Caki2 (cell line): ENCODE measurements at regions not wholly inside any gene's neighbourhood (a gene's known extent, or its start where the extent isn't known, plus 50 kb on each side); places are given as distances from the start of the nearest gene placed in this dataset.

Source experiments
- DNase-seq: peaks from one replicate; pipeline ENCODE4 v3.0.0-alpha.2; 2015; ENCODE audit warnings: low read depth
- in situ Hi-C: cut with HindIII; loops from 2 replicates; pipeline ENCODE4 v1.10.0; 2016; ENCODE audit warnings: low sequenced_read_pairs, low pct_unique_long_range_greater_than_20kb, mixed read lengths

DNA sequence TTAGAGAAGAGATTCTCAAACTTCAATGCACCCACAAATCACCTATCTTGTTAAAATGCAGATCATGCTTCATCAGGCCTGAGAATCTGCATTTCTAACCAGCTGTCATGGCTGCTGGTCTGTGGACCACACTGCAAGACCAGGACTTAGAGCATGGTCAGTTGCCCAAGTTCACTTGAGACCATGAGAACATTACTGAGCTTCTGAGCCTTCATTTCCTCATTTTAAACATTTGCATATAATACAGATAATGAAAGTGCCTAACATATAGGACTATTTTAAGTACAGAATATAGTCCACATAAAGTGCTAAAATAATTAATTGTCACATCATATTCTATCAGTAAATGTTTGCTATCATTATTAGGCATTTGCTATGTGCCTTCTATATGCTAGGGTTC is 260.8 kb upstream of the TNC start:
- no peak for DNase-seq
- in situ Hi-C loops, result no loop called here

DNA sequence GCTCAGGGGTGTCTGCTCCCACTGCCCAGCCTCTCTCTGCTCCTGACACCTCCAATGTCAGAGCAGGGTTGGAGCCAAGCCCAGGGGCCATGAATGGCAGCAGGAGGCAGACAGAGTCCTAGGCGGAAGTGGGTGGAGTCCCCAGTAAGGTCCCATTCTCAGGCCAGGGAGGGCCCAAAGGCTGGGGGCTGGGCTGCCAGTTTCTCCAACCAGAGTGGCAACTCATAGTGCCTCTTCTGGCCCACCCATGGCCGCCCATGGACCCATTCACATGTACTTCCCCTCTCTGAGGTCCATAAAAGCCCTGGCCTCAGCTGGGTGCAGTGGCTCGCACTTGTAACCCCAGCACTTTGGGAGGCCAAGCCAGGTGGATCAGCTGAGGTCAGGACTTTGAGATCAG is 261.8 kb upstream of the TNC start:
- no peak for DNase-seq
- in situ Hi-C loops, result no loop called here

DNA sequence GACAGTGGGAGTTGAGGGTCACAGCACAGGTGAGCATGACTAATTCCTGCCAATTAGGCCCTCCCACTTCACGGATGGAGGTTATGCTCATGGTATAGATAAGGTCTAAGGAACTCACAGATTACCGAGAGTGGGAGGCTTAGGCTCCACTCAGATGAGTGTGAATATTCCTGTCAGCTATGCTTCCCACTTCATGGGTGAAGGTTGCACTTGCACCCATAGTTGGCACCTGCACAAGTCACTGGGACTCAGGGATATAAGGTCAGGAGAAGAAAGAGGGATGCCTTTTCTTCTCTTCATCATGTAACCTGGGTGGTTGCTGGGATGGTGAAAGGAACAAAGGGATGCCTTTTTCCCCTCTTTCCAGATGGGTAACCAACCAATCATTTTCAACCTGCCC is 264.9 kb upstream of the TNC start:
- in situ Hi-C loops, result no loop called here
- no peak for DNase-seq

DNA sequence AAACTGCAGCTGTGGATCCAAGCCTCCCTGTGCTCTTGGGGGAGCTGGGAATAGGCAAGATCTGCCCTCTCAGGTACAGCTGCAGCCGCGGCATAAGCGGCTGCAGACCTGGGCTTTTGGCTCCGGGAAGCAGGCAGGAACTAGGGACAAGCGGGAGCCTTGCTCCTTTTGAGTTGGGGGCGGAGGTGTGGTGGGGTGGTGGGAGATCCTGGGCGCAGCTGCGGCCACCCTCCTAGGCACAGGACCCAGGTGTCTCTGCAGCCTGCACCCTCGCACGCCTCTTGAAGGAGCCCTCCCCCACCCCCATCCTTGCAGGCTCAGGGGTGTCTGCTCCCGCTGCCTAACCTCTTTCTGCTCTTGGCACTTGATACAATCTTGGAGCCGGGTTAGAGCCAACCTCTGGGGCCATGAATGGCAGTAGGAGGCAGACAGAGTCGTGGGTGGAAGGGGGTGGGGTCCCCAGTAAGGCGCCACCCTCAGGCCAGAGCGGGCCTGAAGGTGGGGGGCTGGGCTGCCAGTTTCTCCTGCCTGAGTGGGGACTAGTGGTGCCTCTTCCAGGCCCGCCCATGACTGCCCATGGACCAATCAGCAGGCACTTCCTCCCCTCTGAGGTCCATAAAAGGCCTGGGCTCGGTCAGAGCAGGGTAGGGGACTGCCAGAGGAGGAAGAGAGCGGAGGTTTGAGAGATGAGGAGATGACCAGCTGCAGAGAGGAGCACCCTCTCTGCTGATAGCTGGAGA is 267.6 kb upstream of the TNC start:
- no peak for DNase-seq
- in situ Hi-C loops, result no loop called here

- in situ Hi-C loops, result no loop called here
- no peak for DNase-seq
Observed at GRCh38 chr9:115386963-115387770, 269.2 kb upstream of the TNC start.

DNA sequence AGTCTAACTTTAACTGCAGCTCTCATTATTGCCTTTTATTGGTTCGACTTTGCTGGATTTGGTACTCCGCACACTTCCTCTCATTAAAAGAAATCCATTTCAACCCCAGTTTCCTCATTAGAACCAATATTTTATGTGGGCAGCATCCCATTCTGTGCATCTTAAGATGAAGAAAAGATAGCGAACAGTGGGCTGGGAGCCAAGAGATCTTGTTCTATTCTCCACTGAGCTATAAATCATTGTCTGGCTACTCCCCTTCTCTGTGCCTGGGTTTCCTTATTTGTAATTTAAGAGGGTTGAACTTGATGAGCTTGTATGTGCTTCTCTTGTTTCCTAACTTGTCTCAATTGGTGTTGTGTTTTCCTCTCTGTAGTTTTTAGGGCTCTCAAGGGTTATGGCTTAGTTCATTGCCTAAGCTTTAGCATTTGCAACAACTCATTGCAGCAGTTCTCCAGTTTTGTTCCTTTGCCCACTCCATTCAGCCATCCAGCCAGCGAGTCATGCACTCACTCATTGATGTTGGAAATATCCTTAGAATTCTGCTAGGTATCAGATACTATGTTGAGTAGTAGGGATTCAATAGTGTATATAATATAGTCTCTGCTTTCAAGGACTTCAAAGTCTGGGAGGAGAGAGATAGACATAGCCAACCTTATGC is 273.3 kb upstream of the TNC start:
- in situ Hi-C loops, result no loop called here
- DNase-seq, result no peak

- in situ Hi-C loops, result no loop called here
- DNase-seq, result no peak
Observed at GRCh38 chr9:115393976-115394775, 276.2 kb upstream of the TNC start.

DNA sequence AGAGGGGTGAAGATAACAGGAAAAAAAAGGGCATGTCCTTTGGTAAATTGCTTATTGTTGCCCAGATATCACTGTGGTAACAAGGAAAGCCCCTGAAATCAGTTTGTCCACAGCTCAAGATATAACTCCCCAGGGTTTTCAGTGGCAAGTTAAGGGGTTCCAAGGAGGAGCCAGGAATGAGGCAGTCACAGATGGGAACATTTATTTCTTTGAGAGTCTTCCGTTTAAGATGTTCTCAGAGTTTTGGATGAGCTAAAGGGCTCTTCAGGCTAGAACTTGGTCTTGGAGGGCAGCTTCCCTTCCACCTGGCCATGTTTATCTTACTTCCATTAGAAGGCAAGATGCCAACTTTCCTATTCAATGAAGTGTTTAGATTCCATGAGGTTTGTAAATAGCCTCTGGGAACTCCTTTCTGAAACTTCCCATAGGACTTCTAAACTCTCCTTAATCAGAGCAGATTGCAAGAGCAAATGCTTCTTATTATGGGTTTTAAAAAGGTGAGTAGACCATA is 277.6 kb upstream of the TNC start:
- no peak for DNase-seq
- in situ Hi-C loops, result no loop called here

DNA sequence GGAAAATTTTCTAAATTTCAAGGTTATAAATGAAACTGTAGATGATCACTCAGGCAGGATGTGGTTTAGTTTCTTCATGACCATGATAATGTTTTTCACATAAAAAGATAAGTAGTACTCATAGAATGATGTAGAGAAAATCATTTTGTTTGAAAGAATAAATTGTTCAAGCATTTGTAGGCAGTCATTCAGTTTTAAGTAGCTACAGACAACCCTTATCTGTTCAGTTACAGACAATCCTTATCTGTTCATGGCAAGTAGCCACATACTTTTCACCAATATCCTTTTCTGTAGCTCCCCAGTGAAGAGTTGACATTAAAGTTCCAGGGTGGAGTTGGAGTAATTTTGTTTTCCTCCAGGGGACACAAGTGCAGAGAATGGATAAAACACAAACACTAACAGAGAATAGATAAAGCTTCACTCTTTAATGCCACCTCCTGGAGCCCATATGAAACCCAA is 278.1 kb upstream of the TNC start:
- in situ Hi-C loops, result no loop called here
- no peak for DNase-seq

GRCh38 chr9:115397591-115398312 is 279.8 kb upstream of the TNC start:
- in situ Hi-C loops, result no loop called here
- DNase-seq, result no peak

DNA sequence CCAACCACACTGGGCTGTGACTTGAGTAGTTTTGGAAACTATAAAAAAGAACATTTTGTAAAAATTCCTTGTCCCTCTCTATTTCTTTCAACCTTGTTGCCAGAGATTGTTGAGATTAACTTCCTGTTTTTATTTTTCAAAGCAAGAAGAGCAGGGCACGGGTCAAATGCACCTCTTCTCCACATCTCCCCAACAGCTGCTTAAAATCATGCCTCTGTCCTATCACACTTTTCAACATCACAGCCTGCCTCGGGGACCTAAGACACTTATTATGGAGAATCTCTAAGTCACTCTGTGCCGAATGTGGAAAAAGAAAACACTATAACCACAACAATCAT is 280.3 kb upstream of the TNC start:
- no peak for DNase-seq
- in situ Hi-C loops, result no loop called here

GRCh38 chr9:115398996-115399395 is 281.0 kb upstream of the TNC start:
- in situ Hi-C loops, result no loop called here
- no peak for DNase-seq

GRCh38 chr9:115400796-115401195 is 282.8 kb upstream of the TNC start:
- in situ Hi-C loops, result no loop called here
- DNase-seq, result peak; percentile 9

- in situ Hi-C loops, result no loop called here
- DNase-seq, result no peak
Observed at GRCh38 chr9:115401756-115402327, 283.9 kb upstream of the TNC start.

DNA sequence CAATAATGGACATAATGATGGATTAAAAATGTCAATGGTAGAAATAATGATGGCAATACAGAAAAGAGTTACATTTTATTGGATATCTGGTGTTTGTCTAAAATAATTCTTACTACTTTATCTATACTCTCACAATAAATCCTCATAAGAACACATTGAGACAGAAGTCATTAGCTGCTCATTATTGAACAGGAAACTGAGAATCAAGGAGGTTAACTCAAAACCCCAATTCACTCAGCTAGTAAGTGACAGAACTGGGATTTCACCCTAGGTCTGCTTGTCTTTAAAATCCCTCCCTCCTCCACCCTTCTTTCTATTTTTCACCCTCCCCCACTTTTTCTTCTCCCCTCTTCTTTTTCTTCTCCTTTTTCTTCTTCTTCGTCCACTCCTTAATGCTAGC is 285.8 kb upstream of the TNC start:
- no peak for DNase-seq
- in situ Hi-C loops, result no loop called here

DNA sequence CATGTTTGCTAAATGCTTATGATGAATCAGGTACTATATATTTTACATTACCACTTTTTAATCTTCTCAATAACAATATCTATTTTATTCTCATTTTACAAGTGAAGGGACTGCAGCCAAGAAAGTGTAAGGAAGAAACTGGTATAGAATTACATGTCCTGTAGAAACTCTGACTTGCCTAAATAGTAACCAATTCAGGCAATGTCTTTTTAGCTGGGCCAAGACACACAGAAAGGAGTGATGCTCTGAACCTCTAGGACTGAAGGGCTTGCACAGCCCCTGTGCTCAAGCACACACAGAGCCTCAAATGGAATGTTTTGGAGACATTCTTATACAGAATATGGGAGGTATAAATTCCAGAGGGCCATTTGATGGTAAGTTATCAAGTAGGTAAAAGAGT is 286.4 kb upstream of the TNC start:
- no peak for DNase-seq
- in situ Hi-C loops, result no loop called here

GRCh38 chr9:115411516-115411915 is 293.6 kb upstream of the TNC start:
- in situ Hi-C loops, result no loop called here
- DNase-seq, result no peak
